Glutamatergic neuron (in vitro differentiated cells): ENCODE measurements at regions not wholly inside any gene's neighbourhood (a gene's known extent, or its start where the extent isn't known, plus 50 kb on each side); places are given as distances from the start of the nearest gene placed in this dataset.

ENCODE experiments used
- DNase-seq: peaks from one replicate; pipeline ENCODE4 v3.0.0; 2022
- H3K27ac Mint-ChIP-seq: one replicate; pipeline ENCODE4 v1.8.0; 2020; ENCODE audit warnings: mild to moderate bottlenecking, mixed read lengths, inconsistent platforms; ENCODE audit not compliant: unreplicated experiment
- H3K27me3 Mint-ChIP-seq: one replicate; pipeline ENCODE4 v1.8.0; 2020; ENCODE audit warnings: mild to moderate bottlenecking, moderate library complexity, mixed read lengths, inconsistent platforms; ENCODE audit not compliant: unreplicated experiment
- H3K36me3 Mint-ChIP-seq: one replicate; pipeline ENCODE4 v1.8.0; 2020; ENCODE audit warnings: mild to moderate bottlenecking, mixed read lengths, inconsistent platforms; ENCODE audit not compliant: unreplicated experiment
- H3K4me1 Mint-ChIP-seq: one replicate; pipeline ENCODE4 v1.8.0; 2020; ENCODE audit warnings: mild to moderate bottlenecking, low read depth, mixed read lengths, inconsistent platforms; ENCODE audit not compliant: unreplicated experiment
- H3K4me3 Mint-ChIP-seq: one replicate; pipeline ENCODE4 v1.8.0; 2020; ENCODE audit warnings: mild to moderate bottlenecking, mixed read lengths, inconsistent platforms; ENCODE audit not compliant: unreplicated experiment
- H3K9me3 Mint-ChIP-seq: one replicate; pipeline ENCODE4 v1.8.0; 2020; ENCODE audit warnings: mild to moderate bottlenecking, moderate library complexity, mixed read lengths, inconsistent platforms; ENCODE audit not compliant: unreplicated experiment
- CTCF ChIP-seq: fragments of 200-600 bp; sonication (generic); IDR thresholded peaks from one replicate; pipeline ENCODE4 v1.5.0; 2021; ENCODE audit not compliant: partially characterized antibody, unreplicated experiment

- no peak for TF ChIP-seq CTCF
- H3K4me1 Mint-ChIP-seq: no peaks in the 10 kb centered on the region
- peaks cover 19% of the 10 kb centered on the region for H3K9me3 Mint-ChIP-seq
Observed at GRCh38 chr22:47552024-47552423, 789.6 kb downstream of the TBC1D22A start.

DNA sequence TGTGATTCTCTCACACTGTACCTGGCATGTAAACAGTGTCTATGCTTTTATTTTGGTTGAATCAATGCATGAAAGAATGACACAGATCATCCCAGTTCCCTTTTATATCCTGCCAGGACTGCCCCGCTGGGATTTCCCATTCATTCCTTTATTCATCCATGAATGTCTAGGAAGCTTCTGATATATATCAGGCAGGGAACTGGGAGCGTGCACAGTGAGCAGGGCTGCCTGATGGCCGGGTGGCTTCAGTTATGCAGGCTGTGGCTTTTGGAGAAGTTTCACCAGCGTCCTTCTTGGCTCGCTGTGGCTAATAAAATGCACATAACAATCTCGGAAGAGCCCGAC is 789.0 kb downstream of the TBC1D22A start:
- no peak for TF ChIP-seq CTCF
- peaks cover 11% of the 10 kb centered on the region for H3K36me3 Mint-ChIP-seq

More at GRCh38 chr22:47552024-47552423, 789.6 kb downstream of the TBC1D22A start:
- Mint-ChIP-seq H3K36me3 (peaks cover 10% of the 10 kb centered on the region), H3K4me3 (no peak overlapping the region), H3K27ac (no peak overlapping the region), H3K27me3 (peaks cover 5% of the 10 kb centered on the region)
- DNase-seq: no peak

DNA sequence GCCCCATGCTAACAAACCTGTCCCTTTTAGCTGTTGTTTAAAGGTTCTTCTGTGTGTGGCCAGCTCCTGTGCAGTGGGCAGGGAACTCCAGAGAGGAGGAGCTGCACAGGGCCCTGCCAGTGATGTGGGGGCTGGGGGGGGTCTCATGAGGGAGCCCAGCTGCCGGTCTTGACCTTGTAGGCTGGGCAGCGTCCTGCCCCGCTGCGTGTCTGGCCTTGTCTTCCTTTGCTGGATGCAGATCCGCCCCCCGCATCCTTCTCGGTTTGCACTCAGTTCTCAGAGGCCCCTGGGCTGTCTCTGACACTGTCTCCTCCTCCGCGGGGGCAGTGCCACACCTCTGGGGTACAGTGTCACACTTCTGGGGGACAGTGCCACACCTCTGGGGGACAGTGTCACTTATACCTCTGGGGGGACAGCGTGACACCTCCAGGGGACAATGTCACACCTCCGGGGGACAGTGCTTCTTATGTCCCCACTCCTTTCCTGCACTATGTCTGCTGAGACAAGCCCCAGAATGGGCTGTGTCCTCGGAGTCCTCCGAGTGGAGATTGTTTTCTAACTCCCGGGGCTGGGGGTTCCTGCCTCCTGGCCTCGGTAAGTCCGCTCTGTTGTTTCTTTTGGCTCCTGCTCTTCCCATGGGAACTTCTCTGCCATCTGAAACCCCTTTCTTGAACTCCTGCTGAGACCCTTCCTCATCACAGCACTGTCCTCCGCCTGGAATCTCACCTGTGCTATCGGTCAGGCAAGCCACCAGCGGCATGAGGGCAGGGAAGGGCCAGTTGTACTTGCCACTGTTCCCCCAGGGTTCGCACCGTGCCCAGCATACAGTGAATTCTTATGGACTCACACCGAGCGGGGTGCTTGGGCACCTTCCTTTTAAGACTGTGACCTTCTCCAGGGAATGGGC is 788.3 kb downstream of the TBC1D22A start:
- no peak for DNase-seq
- Mint-ChIP-seq H3K27ac (no peak overlapping the region), H3K9me3 (peaks cover 21% of the 10 kb centered on the region), H3K27me3 (peaks cover 7% of the 10 kb centered on the region), H3K4me1 (no peaks in the 10 kb centered on the region), H3K4me3 (no peak overlapping the region), H3K36me3 (peaks cover 11% of the 10 kb centered on the region)
- TF ChIP-seq CTCF: no peak

More for the DNA sequence above, 789.0 kb downstream of the TBC1D22A start:
- H3K4me3 Mint-ChIP-seq: no peak overlapping the region
- DNase-seq: no peak
- H3K27me3 Mint-ChIP-seq: peaks cover 5% of the 10 kb centered on the region
- H3K9me3 Mint-ChIP-seq: peaks cover 19% of the 10 kb centered on the region
- no peak overlapping the region for H3K27ac Mint-ChIP-seq
- no peaks in the 10 kb centered on the region for H3K4me1 Mint-ChIP-seq

DNA sequence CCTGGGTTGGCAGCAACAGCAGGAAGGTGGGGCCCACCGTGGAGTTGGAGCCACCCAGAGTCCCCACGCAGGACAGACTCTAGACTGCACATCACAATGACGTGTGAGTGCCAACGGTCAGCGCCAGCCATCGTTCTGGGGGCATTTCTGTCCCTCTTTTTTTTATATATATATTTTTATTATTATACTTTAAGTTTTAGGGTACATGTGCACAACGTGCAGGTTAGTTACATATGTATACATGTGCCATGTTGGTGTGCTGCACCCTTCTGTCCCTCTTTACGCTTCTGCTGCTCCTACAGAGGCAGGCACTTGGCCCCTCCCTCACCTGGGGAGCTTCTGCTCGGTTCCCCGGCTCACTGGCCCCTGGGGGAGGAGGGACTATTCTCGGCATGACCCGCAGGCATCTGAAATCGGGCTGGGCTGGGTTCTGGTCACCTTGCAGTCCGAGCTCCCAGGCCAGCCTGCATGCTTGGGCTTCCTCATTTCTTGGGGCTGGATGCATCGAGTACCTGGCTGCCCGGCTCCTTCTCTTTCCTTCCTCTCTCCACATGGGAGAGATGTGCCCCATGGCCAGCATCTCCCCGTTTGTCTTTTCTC is 787.4 kb downstream of the TBC1D22A start:
- no peak overlapping the region for H3K27ac Mint-ChIP-seq
- H3K36me3 Mint-ChIP-seq: peaks cover 11% of the 10 kb centered on the region
- no peak for DNase-seq
- no peaks in the 10 kb centered on the region for H3K4me1 Mint-ChIP-seq
- no peak for TF ChIP-seq CTCF
- H3K9me3 Mint-ChIP-seq: peaks cover 21% of the 10 kb centered on the region
- no peak overlapping the region for H3K4me3 Mint-ChIP-seq
- peaks cover 7% of the 10 kb centered on the region for H3K27me3 Mint-ChIP-seq
